HUDEP-2 (cell line): ENCODE measurements at regions not wholly inside any gene's neighbourhood (a gene's known extent, or its start where the extent isn't known, plus 50 kb on each side); places are given as distances from the start of the nearest gene placed in this dataset.
"Not testable (repeated sequence)": the region's sequence is repeated elsewhere in the genome, so short reads cannot be mapped to it uniquely, and the experiment has no call there.

Source experiments
- DNase-seq, 76 experiments: peaks; one replicate each; lab custom pipeline; 2025; ENCODE audit not compliant: unreplicated experiment in 76 of 76; lab: John Stamatoyannopoulos, UW

GRCh38 chr13:80684217-80684991, 343.5 kb upstream of the SPRY2 start:
- no peak for DNase-seq

GRCh38 chr13:80680786-80681366, 339.9 kb upstream of the SPRY2 start:
- no peak for DNase-seq

GRCh38 chr13:80679423-80679822, 338.5 kb upstream of the SPRY2 start:
- DNase-seq: no peak

- DNase-seq: no peak
Measured at GRCh38 chr13:80677227-80677626, 336.3 kb upstream of the SPRY2 start.

GRCh38 chr13:80675442-80675841, 334.5 kb upstream of the SPRY2 start:
- not testable (repeated sequence) for DNase-seq

- no peak for DNase-seq
Measured at GRCh38 chr13:80671773-80672172, 330.8 kb upstream of the SPRY2 start.

GRCh38 chr13:80669112-80669511, 328.2 kb upstream of the SPRY2 start:
- no peak for DNase-seq

GRCh38 chr13:80668452-80668851, 327.5 kb upstream of the SPRY2 start:
- DNase-seq: no peak

- DNase-seq: no peak
Measured at GRCh38 chr13:80666782-80667552, 326.0 kb upstream of the SPRY2 start.

- no peak for DNase-seq
Measured at GRCh38 chr13:80665792-80666333, 324.9 kb upstream of the SPRY2 start.

GRCh38 chr13:80664950-80665349, 324.0 kb upstream of the SPRY2 start:
- DNase-seq: no peak

- no peak for DNase-seq
Measured at GRCh38 chr13:80663788-80664187, 322.9 kb upstream of the SPRY2 start.

GRCh38 chr13:80658705-80659104, 317.8 kb upstream of the SPRY2 start:
- no peak for DNase-seq

GRCh38 chr13:80656512-80656904, 315.6 kb upstream of the SPRY2 start:
- DNase-seq: no peak

GRCh38 chr13:80655778-80656511, 315.0 kb upstream of the SPRY2 start:
- DNase-seq: no peak

GRCh38 chr13:80654638-80655249, 313.8 kb upstream of the SPRY2 start:
- DNase-seq: no peak

- DNase-seq: no peak
Measured at GRCh38 chr13:80649274-80649673, 308.3 kb upstream of the SPRY2 start.

- no peak for DNase-seq
Measured at GRCh38 chr13:80642641-80643040, 301.7 kb upstream of the SPRY2 start.

GRCh38 chr13:80633251-80633650, 292.3 kb upstream of the SPRY2 start:
- no peak for DNase-seq

GRCh38 chr13:80630685-80631121, 289.8 kb upstream of the SPRY2 start:
- no peak for DNase-seq
